ENCODE measurements at regions not wholly inside any gene's neighbourhood (a gene's known extent, or its start where the extent isn't known, plus 50 kb on each side); places are given as distances from the start of the nearest gene placed in this dataset.

DNA sequence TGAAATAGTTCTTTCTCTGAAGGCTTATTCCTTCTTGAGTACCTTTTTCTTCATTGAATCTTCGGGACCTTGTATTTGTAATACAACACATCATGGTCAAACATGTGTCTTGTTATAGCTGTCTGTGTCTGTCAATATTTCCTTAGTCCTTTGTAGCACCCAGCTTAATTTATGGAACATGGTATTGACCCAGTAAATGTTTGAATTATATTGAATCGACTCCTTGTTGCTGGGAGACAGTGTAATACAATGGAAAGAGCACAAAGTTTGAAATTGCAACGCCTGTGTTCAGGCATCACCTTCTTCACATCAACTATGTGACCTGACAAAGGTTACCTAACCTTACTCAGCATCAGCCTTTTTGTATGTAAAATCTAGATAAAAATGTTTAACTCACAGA lies 267.2 kb upstream of the CYRIA start:
- H3K4me2 ChIP-seq (ENCODE audit: low read depth, low read length): no peak overlapping the region
- H3K36me3 ChIP-seq (replicated peaks; ENCODE audit: insufficient read depth, low read length): no peaks in the 10 kb centered on the region
- H3K79me2 ChIP-seq (ENCODE audit: low read length): no peaks in the 10 kb centered on the region
- H3K4me1 ChIP-seq (ENCODE audit: low read length): no peaks in the 10 kb centered on the region
- DNase-seq: no peak
- H3K9me3 ChIP-seq (replicated peaks; ENCODE audit: insufficient read depth, low read length): no peaks in the 10 kb centered on the region
- no peaks in the 10 kb centered on the region for H3K9me2 ChIP-seq (replicated peaks; ENCODE audit: insufficient read depth, low read length)
- no peak overlapping the region for H3K27ac ChIP-seq (ENCODE audit: low read length)
- no peaks in the 10 kb centered on the region for H3K27me3 ChIP-seq (replicated peaks; ENCODE audit: insufficient read depth, low read length)
- no peak overlapping the region for H2AFZ ChIP-seq (ENCODE audit: low read length)
- H4K20me1 ChIP-seq (ENCODE audit: insufficient read depth, low read length): no peaks in the 10 kb centered on the region
- no peak overlapping the region for H3K4me3 ChIP-seq (ENCODE audit: low read length)
- H3F3A ChIP-seq (ENCODE audit: insufficient read depth, low read length): no peaks in the 10 kb centered on the region
- TF ChIP-seq, protein P1, sequence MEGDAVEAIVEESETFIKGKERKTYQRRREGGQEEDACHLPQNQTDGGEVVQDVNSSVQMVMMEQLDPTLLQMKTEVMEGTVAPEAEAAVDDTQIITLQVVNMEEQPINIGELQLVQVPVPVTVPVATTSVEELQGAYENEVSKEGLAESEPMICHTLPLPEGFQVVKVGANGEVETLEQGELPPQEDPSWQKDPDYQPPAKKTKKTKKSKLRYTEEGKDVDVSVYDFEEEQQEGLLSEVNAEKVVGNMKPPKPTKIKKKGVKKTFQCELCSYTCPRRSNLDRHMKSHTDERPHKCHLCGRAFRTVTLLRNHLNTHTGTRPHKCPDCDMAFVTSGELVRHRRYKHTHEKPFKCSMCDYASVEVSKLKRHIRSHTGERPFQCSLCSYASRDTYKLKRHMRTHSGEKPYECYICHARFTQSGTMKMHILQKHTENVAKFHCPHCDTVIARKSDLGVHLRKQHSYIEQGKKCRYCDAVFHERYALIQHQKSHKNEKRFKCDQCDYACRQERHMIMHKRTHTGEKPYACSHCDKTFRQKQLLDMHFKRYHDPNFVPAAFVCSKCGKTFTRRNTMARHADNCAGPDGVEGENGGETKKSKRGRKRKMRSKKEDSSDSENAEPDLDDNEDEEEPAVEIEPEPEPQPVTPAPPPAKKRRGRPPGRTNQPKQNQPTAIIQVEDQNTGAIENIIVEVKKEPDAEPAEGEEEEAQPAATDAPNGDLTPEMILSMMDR (IDR thresholded peaks at IDR 0.05; ENCODE audit: low read length): no peak
- no peak for TF ChIP-seq EZH2 (optimal IDR thresholded peaks at IDR 0.05; ENCODE audit: low read depth, low read length)
- no peak for TF ChIP-seq EZH2phosphoT487 (IDR thresholded peaks at IDR 0.05; ENCODE audit: low read length)
- no peak overlapping the region for H3K9ac ChIP-seq (ENCODE audit: low read length)

DNA sequence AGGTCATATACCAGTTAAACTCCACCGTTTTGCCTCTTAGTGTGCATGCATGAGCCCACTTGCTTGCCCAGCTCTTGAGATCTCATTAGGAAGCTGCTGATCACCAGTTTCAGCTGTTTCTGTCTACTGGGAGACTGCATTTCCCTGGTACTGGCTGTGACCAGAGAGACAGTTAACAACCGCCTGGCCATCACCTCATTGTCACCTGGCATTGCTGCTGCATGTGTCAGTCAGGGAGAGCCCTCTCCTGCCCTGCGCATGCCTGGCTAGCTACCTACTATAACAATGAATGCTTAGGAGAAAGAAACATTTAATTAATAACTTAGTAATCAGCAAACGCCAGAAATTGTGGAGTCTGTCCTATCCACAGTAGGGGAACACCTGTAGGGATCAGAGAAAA lies 265.8 kb upstream of the CYRIA start:
- Histone ChIP-seq H3K4me1 (ENCODE audit: low read length) (no peaks in the 10 kb centered on the region), H3K4me3 (ENCODE audit: low read length) (no peak overlapping the region), H3K27me3 (replicated peaks; ENCODE audit: insufficient read depth, low read length) (no peaks in the 10 kb centered on the region), H3K27ac (ENCODE audit: low read length) (no peak overlapping the region), H3F3A (ENCODE audit: insufficient read depth, low read length) (no peaks in the 10 kb centered on the region), H2AFZ (ENCODE audit: low read length) (no peak overlapping the region), H3K4me2 (ENCODE audit: low read depth, low read length) (no peak overlapping the region), H3K9ac (ENCODE audit: low read length) (no peak overlapping the region), H3K79me2 (ENCODE audit: low read length) (no peaks in the 10 kb centered on the region), H3K9me3 (replicated peaks; ENCODE audit: insufficient read depth, low read length) (no peaks in the 10 kb centered on the region), H3K36me3 (replicated peaks; ENCODE audit: insufficient read depth, low read length) (no peaks in the 10 kb centered on the region), H3K9me2 (replicated peaks; ENCODE audit: insufficient read depth, low read length) (no peaks in the 10 kb centered on the region), H4K20me1 (ENCODE audit: insufficient read depth, low read length) (no peaks in the 10 kb centered on the region)
- no peak for DNase-seq
- TF ChIP-seq EZH2 (optimal IDR thresholded peaks at IDR 0.05; ENCODE audit: low read depth, low read length): no peak
- TF ChIP-seq, protein P1 (IDR thresholded peaks at IDR 0.05; ENCODE audit: low read length): no peak

- H4K20me1 ChIP-seq (ENCODE audit: insufficient read depth, low read length): no peaks in the 10 kb centered on the region
- DNase-seq: no peak
- no peak overlapping the region for H3K9ac ChIP-seq (ENCODE audit: low read length)
- H3K4me1 ChIP-seq (ENCODE audit: low read length): no peaks in the 10 kb centered on the region
- TF ChIP-seq, protein P1 (IDR thresholded peaks at IDR 0.05; ENCODE audit: low read length): no peak
- TF ChIP-seq EZH2phosphoT487 (IDR thresholded peaks at IDR 0.05; ENCODE audit: low read length) (no peak), EZH2 (optimal IDR thresholded peaks at IDR 0.05; ENCODE audit: low read depth, low read length) (no peak)
- no peaks in the 10 kb centered on the region for H3K9me2 ChIP-seq (replicated peaks; ENCODE audit: insufficient read depth, low read length)
- H3K9me3 ChIP-seq (replicated peaks; ENCODE audit: insufficient read depth, low read length): no peaks in the 10 kb centered on the region; the same call in 1 of the 2 replicates
- no peaks in the 10 kb centered on the region for H3F3A ChIP-seq (ENCODE audit: insufficient read depth, low read length)
- no peak overlapping the region for H3K27ac ChIP-seq (ENCODE audit: low read length)
- H3K27me3 ChIP-seq (replicated peaks; ENCODE audit: insufficient read depth, low read length): no peaks in the 10 kb centered on the region
- no peak overlapping the region for H3K4me2 ChIP-seq (ENCODE audit: low read depth, low read length)
- H3K79me2 ChIP-seq (ENCODE audit: low read length): no peaks in the 10 kb centered on the region
- H3K4me3 ChIP-seq (ENCODE audit: low read length): no peak overlapping the region
- no peak overlapping the region for H2AFZ ChIP-seq (ENCODE audit: low read length)
- no peaks in the 10 kb centered on the region for H3K36me3 ChIP-seq (replicated peaks; ENCODE audit: insufficient read depth, low read length)
Measured at GRCh38 chr2:16927398-16927797, 261.8 kb upstream of the CYRIA start.
